ENCODE measurements at regions not wholly inside any gene's neighbourhood (a gene's known extent, or its start where the extent isn't known, plus 50 kb on each side); places are given as distances from the start of the nearest gene placed in this dataset.

DNA sequence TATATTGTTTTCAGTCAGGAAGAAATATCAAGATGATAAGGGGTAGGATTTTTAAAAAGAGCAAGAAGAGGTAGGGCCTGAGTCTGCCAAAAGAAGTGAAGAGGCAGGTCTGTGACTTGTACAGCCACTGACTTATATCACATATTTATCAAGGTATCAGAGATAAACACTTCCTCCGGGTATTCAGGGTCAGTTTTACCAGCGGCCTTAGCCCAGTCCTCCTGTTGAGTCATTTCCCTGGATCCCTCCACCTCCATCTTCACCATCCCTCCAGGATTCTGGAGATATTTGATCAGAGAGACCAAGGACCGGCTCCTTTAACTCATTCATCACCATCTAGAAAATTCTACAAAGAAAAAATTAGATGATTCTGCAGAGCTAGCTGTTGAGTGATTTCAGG, 375.7 kb upstream of the TUSC1 start:
- Mint-ChIP-seq H3K27me3 (no peaks in the 10 kb centered on the region), H3K36me3 (ENCODE audit: insufficient read depth) (no peaks in the 10 kb centered on the region), H3K4me1 (ENCODE audit: low read depth) (no peaks in the 10 kb centered on the region), H3K9me3 (ENCODE audit: low read depth) (no peaks in the 10 kb centered on the region), H3K4me3 (ENCODE audit: low read depth) (no peak overlapping the region), H3K27ac (no peak overlapping the region)
- no peak for DNase-seq (ENCODE audit: low spot score, unreplicated experiment)
- no peak for TF ChIP-seq CTCF (IDR thresholded peaks at IDR 0.05; ENCODE audit: unreplicated experiment)

GRCh38 chr9:26043431-26043830, 365.2 kb upstream of the TUSC1 start:
- H3K9me3 Mint-ChIP-seq (ENCODE audit: low read depth): peaks cover 9% of the 10 kb centered on the region
- no peaks in the 10 kb centered on the region for H3K36me3 Mint-ChIP-seq (ENCODE audit: insufficient read depth)
- no peaks in the 10 kb centered on the region for H3K4me1 Mint-ChIP-seq (ENCODE audit: low read depth)
- no peak for DNase-seq (ENCODE audit: low spot score, unreplicated experiment)
- no peaks in the 10 kb centered on the region for H3K27me3 Mint-ChIP-seq
- H3K4me3 Mint-ChIP-seq (ENCODE audit: low read depth): no peak overlapping the region
- TF ChIP-seq CTCF (IDR thresholded peaks at IDR 0.05; ENCODE audit: unreplicated experiment): no peak
- H3K27ac Mint-ChIP-seq: no peak overlapping the region

DNA sequence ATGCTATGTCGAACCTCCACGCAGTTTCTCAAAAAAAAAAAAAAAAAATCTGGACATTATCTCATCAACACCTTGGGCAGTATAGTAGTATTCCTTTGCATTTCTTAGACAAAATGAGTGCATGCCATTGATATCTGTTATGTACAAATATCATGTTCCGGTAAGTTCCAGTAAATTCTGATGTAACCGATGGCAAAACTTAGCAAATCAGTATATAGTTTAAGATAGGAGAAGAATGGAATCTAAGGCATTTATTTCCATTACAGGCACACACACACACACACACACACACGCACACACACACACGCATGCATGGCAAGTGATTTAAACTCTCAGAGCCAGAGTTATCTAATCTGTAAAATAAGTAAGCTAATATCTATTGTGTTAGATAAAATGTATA, 356.5 kb upstream of the TUSC1 start:
- no peaks in the 10 kb centered on the region for H3K36me3 Mint-ChIP-seq (ENCODE audit: insufficient read depth)
- no peak for TF ChIP-seq CTCF (IDR thresholded peaks at IDR 0.05; ENCODE audit: unreplicated experiment)
- no peaks in the 10 kb centered on the region for H3K27me3 Mint-ChIP-seq
- no peak for DNase-seq (ENCODE audit: low spot score, unreplicated experiment)
- peaks cover 5% of the 10 kb centered on the region for H3K9me3 Mint-ChIP-seq (ENCODE audit: low read depth)
- no peak overlapping the region for H3K4me3 Mint-ChIP-seq (ENCODE audit: low read depth)
- H3K4me1 Mint-ChIP-seq (ENCODE audit: low read depth): no peaks in the 10 kb centered on the region
- no peak overlapping the region for H3K27ac Mint-ChIP-seq

DNA sequence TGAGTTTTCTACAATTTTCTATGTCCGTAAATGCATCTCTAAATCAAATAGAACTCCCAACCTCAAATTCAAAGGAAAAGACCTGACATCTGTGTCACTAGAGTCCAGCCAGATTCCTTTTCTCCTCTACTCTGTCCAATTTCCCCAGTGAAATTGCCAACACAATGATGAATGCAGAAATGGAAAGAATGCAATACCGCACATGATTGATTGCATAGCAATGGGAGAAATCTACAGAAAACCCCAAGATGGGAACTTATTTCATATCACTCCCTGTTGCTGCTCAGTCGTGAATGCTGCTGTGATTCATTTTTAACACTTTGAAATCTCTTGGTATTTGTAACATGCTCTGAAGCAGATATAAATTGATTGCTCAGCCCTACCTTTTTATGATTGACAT, 355.1 kb upstream of the TUSC1 start:
- no peaks in the 10 kb centered on the region for H3K4me1 Mint-ChIP-seq (ENCODE audit: low read depth)
- no peaks in the 10 kb centered on the region for H3K36me3 Mint-ChIP-seq (ENCODE audit: insufficient read depth)
- no peak overlapping the region for H3K27ac Mint-ChIP-seq

DNA sequence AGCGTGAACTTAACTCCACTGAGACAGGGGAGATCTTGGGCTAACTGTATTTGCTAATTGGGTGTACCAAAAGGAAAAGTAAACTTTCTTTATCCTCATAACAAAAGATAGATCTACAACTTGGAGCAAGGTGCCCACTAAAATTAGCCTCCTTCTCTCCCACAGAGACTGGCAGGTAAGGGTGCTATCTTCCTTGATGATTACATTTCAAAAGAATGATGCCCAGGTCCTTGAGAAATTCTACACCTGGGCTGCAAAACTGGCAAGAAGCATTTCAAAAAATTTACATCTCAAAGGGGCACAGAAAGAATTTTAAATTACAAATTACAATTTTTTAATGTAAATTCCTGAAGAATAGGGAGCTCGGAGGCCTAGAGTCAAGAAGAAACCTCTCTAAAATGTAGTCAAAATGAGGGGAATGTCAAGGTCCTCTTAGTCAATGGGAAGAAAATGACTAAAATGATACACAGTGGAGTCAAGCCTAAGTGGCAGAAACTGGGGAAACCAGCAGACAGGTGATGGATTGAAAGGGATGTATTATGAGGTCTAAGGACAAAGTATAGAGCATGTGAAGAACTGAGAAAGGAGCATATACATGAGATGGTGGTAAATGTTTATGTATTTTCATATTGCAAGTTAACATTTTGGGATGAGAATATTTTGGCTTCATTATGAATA, 348.3 kb upstream of the TUSC1 start:
- no peaks in the 10 kb centered on the region for H3K4me1 Mint-ChIP-seq (ENCODE audit: low read depth)
- no peak for TF ChIP-seq CTCF (IDR thresholded peaks at IDR 0.05; ENCODE audit: unreplicated experiment)
- peaks cover 4% of the 10 kb centered on the region for H3K9me3 Mint-ChIP-seq (ENCODE audit: low read depth)
- no peak overlapping the region for H3K27ac Mint-ChIP-seq
- H3K4me3 Mint-ChIP-seq (ENCODE audit: low read depth): no peak overlapping the region
- H3K36me3 Mint-ChIP-seq (ENCODE audit: insufficient read depth): no peaks in the 10 kb centered on the region
- no peak for DNase-seq (ENCODE audit: low spot score, unreplicated experiment)
- H3K27me3 Mint-ChIP-seq: no peaks in the 10 kb centered on the region

More for the DNA sequence above, 355.1 kb upstream of the TUSC1 start:
- H3K9me3 Mint-ChIP-seq (ENCODE audit: low read depth): no peaks in the 10 kb centered on the region
- TF ChIP-seq CTCF (IDR thresholded peaks at IDR 0.05; ENCODE audit: unreplicated experiment): no peak
- H3K4me3 Mint-ChIP-seq (ENCODE audit: low read depth): no peak overlapping the region
- no peaks in the 10 kb centered on the region for H3K27me3 Mint-ChIP-seq
- DNase-seq (ENCODE audit: low spot score, unreplicated experiment): no peak
